ENCODE measurements at regions not wholly inside any gene's neighbourhood (a gene's known extent, or its start where the extent isn't known, plus 50 kb on each side); places are given as distances from the start of the nearest gene placed in this dataset.

GRCh38 chr12:98123021-98123461 lies 392.3 kb upstream of the TMPO start:
- WGBS (ENCODE audit: insufficient coverage), result 92% methylated on average over 2 of the region's 3 CpGs
- Histone ChIP-seq H3K79me2 (ENCODE audit: insufficient read depth, low read length) (no peaks in the 10 kb centered on the region), H3K9me3 (replicated peaks in 1 of 2; ENCODE audit: control insufficient read depth in 1 of 2, insufficient read depth in 1 of 2, low read length in 2 of 2) (no peaks in the 10 kb centered on the region), H3K9ac (ENCODE audit: insufficient read depth, low read length, poor library complexity, severe bottlenecking) (no peak overlapping the region), H4K20me1 (ENCODE audit: insufficient read depth, low read length) (no peaks in the 10 kb centered on the region), H3K27ac (ENCODE audit: low read depth in 1 of 2, low read length in 2 of 2) (no peak overlapping the region), H3K27me3 (ENCODE audit: control insufficient read depth in 2 of 2, insufficient read depth in 2 of 2, low read length in 2 of 2) (peaks cover 0 to 2% of the 10 kb centered on the region in 2 donors), H3K36me3 (replicated peaks in 1 of 2; ENCODE audit: control insufficient read depth in 1 of 2, insufficient read depth in 2 of 2, low read length in 2 of 2) (no peaks in the 10 kb centered on the region), H3K4me2 (replicated peaks; ENCODE audit: extremely low read depth, low read length, poor library complexity, severe bottlenecking) (no peak overlapping the region), H2AFZ (ENCODE audit: insufficient read depth, low read depth, low read length, poor library complexity, severe bottlenecking) (no peak overlapping the region), H3K4me3 (replicated peaks in 1 of 3; ENCODE audit: low read depth in 2 of 3, low read length in 3 of 3) (no peak overlapping the region), H3K4me1 (ENCODE audit: control insufficient read depth in 1 of 2, insufficient read depth in 2 of 2, low read length in 2 of 2) (no peaks in the 10 kb centered on the region)
- TF ChIP-seq CTCF (IDR thresholded peaks at IDR 0.05), result no peak
- Mint-ChIP-seq H3K27me3 (ENCODE audit: low read depth in 3 of 3) (peaks cover 2 to 7% (median 3%) of the 10 kb centered on the region in 3 donors), H3K4me3 (no peak overlapping the region), H3K36me3 (no peaks in the 10 kb centered on the region), H3K9me3 (peaks cover 0 to 2% (median 0%) of the 10 kb centered on the region in 7 donors), H3K27ac (no peak overlapping the region), H3K4me1 (no peaks in the 10 kb centered on the region)
- intact Hi-C loops (cut with micrococcal nuclease), result no loop called here
- no peak for DNase-seq

GRCh38 chr12:98126637-98127335 lies 388.6 kb upstream of the TMPO start:
- intact Hi-C loops (cut with micrococcal nuclease), result no loop called here
- H3K27me3 Mint-ChIP-seq (ENCODE audit: low read depth in 3 of 3), result peaks cover 0 to 7% (median 3%) of the 10 kb centered on the region in 3 donors
- Histone ChIP-seq H3K4me3 (replicated peaks in 1 of 3; ENCODE audit: low read depth in 2 of 3, low read length in 3 of 3) (no peak overlapping the region), H3K4me2 (replicated peaks; ENCODE audit: extremely low read depth, low read length, poor library complexity, severe bottlenecking) (no peak overlapping the region), H3K27ac (ENCODE audit: low read depth in 1 of 2, low read length in 2 of 2) (no peak overlapping the region), H3K9ac (ENCODE audit: insufficient read depth, low read length, poor library complexity, severe bottlenecking) (no peak overlapping the region), H4K20me1 (ENCODE audit: insufficient read depth, low read length) (no peaks in the 10 kb centered on the region), H2AFZ (ENCODE audit: insufficient read depth, low read depth, low read length, poor library complexity, severe bottlenecking) (no peak overlapping the region), H3K79me2 (ENCODE audit: insufficient read depth, low read length) (no peaks in the 10 kb centered on the region), H3K4me1 (ENCODE audit: control insufficient read depth in 1 of 2, insufficient read depth in 2 of 2, low read length in 2 of 2) (no peaks in the 10 kb centered on the region), H3K9me3 (replicated peaks in 1 of 2; ENCODE audit: control insufficient read depth in 1 of 2, insufficient read depth in 1 of 2, low read length in 2 of 2) (no peaks in the 10 kb centered on the region), H3K36me3 (replicated peaks in 1 of 2; ENCODE audit: control insufficient read depth in 1 of 2, insufficient read depth in 2 of 2, low read length in 2 of 2) (no peaks in the 10 kb centered on the region), H3K27me3 (ENCODE audit: control insufficient read depth in 2 of 2, insufficient read depth in 2 of 2, low read length in 2 of 2) (peaks cover 0 to 2% of the 10 kb centered on the region in 2 donors)
- WGBS (ENCODE audit: insufficient coverage), result 20% methylated on average over 1 of the region's 12 CpGs
- no peak overlapping the region for H3K4me3 Mint-ChIP-seq
- TF ChIP-seq CTCF (IDR thresholded peaks at IDR 0.05), result no peak
- DNase-seq, result no peak
- no peaks in the 10 kb centered on the region for H3K4me1 Mint-ChIP-seq
- no peaks in the 10 kb centered on the region for H3K36me3 Mint-ChIP-seq
- H3K27ac Mint-ChIP-seq, result no peak overlapping the region
- H3K9me3 Mint-ChIP-seq, result no peaks in the 10 kb centered on the region
